H1 (cell line): ENCODE measurements at regions not wholly inside any gene's neighbourhood (a gene's known extent, or its start where the extent isn't known, plus 50 kb on each side); places are given as distances from the start of the nearest gene placed in this dataset.

ENCODE experiments used
- ATF2 ChIP-seq: IDR thresholded peaks from 2 replicates; pipeline ENCODE4 v1.6.1; 2012; ENCODE audit warnings: low read length, inconsistent platforms
- KDM4A ChIP-seq: IDR thresholded peaks from one replicate; pipeline ENCODE4 v1.7.1; 2012; ENCODE audit warnings: low read depth, mild to moderate bottlenecking, moderate library complexity, low read length, inconsistent platforms; ENCODE audit not compliant: severe bottlenecking
- MAFK ChIP-seq: IDR thresholded peaks from 2 replicates; pipeline ENCODE4 v1.6.1; 2012; ENCODE audit warnings: low read depth, mild to moderate bottlenecking, improper control_type of control experiment, low read length
- SRF ChIP-seq: IDR thresholded peaks from 2 replicates; pipeline ENCODE4 v1.6.1; 2011; ENCODE audit warnings: mild to moderate bottlenecking, low read depth, low read length, moderate library complexity

GRCh38 chr12:4001841-4002240, 128.6 kb upstream of the PARP11 start (continued):
- no peak for TF ChIP-seq MAFK
- no peak for TF ChIP-seq KDM4A
- TF ChIP-seq ATF2, result no peak
- no peak for TF ChIP-seq SRF
- TF ChIP-seq, all 59 proteins: peak for 0
